Esophagus mucosa (tissue), 1 donor: ENCODE measurements at regions not wholly inside any gene's neighbourhood (a gene's known extent, or its start where the extent isn't known, plus 50 kb on each side); places are given as distances from the start of the nearest gene placed in this dataset.
"Not testable (repeated sequence)": the region's sequence is repeated elsewhere in the genome, so short reads cannot be mapped to it uniquely, and the experiment has no call there.

Experiments
- ATAC-seq: fragments of 200-7000 bp; cut with Tn5 transposase; one replicate; pipeline ENCODE4 v1.9.1; 2020
- donor health status: DM: yes; HTN: yes; CAD: no.

DNA sequence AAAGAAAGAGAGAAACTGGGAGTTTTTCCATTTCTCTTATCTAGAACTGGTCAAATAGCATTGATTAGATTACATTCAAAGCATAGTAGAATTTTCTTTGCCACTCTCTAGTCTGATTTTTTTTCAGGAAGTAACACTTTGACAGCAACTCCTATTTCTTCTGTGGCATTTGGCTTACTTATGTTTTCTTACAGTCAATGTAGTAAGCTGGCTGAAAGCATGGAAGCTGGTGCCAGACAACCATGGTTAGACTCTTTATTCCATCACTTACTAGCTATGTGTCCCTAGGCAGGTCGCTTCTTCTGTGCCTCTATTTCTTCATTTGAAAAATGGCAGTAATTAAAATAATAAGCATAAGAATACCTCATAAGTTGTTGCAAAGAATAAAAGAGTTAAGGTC lies 54.2 kb upstream of the OPRM1 start:
- ATAC-seq, result no peak

DNA sequence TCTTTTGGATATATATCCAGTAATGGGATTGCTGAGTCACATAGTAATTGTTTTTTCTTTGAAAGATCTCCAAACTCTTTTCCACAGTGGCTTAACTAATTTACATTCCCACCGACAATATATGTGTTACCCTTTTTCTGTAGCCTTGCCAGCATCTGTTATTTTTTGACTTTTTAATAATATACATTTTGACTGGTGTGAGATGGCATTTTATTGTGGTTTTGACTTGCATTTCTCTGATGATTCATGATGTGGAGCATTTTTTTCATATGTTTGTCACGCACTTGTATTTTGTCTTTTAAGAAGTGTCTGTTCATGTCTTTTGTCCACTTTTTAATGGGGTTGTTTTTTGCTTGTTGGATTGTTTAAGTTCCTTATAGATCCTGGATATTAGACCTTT lies 58.9 kb upstream of the OPRM1 start:
- no peak for ATAC-seq

DNA sequence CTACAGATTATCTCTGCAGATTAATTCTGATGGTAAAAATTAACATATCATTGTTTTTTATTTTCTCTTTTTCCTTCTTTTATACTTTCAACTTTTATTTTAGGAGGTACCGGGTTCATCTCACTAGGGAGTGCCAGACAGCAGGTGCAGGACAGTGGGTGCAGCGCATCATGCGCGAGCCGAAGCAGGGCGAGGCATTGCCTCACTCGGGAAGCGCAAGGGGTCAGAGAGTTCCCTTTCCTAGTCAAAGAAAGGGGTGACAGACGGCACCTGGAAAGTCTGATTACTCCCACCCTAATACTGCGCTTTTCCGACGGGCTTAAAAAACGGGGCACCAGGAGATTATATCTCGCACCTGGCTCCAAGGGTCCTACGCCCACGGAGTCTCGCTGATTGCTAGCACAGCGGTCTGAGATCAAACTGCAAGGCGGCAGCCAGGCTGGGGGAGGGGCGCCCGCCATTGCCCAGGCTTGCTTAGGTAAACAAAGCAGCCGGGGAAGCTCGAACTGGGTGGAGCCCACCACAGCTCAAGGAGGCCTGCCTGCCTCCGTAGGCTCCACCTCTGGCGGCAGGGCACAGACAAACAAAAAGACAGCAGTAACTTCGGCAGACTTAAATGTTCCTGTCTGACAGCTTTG lies 60.0 kb upstream of the OPRM1 start:
- not testable (repeated sequence) for ATAC-seq

DNA sequence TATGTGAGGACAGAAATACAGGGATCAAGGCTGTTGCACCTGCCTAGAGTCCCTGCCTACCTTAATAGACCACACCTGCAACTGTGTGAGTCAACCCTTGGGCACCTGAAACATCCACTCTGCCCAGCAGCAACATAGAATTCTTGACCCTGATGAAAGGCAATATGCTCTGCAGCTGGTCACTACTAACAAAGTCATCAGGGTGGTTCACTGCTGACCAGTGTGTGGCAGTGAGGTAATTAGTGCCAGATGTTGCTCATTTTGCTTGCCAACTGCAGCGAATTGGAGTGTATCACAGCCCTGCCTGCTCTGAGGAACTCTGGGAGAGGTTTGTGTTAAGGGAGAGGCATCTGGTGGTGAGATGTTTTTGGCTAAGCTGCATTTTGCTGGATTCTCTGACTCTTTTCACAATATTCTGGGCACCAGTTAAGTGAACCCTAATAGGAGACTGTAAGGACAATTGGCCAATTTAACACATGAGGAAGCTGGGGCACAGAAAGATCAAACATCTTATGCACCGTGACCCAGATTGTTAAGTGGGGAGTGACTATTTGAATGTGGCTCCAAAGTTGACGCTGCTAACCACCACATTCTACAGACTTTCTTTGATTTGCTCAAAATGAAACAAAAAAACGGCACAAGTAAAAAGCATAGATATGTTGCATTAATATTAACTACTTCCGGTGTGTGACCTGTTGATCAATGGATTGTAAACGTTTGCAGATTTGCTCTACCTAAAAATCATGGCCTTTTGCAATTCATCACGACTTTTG lies 61.9 kb upstream of the OPRM1 start:
- no peak for ATAC-seq

DNA sequence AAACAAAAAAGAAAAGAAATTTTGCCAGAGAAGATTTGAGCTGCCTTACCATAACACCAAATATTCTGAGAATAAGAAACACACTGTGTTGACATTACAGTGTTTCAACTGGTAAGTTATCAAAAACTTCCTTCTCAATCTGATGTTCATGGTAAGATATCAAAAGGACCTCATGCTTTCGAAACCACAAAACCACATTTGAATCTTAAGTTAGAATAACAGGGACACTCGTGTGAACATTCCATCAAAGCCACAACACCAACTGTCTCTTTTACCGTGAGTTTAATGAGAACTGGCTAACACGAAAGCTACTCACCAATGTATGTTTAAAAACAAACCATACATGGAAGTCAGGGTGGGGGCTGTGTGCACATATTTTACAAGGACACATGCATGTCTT lies 73.0 kb upstream of the OPRM1 start:
- no peak for ATAC-seq

DNA sequence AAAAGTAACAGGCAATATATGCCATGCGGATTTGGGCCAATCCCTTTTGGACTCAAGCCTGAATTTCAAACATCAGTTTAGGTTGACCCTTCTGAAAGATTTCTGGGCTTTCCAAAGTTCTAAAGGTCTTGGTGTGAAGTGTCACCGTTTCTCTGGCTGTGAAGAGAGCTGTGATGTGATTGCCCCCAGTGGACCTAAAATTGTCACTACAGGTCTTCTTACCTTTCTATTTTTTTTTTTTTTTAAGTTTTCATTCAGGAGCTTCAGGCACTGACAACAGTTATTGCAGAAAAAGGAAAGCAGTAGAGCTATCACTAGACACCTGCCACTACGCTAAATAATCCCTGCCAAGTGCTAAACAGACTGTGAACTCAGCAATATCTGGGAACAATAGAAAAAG lies 75.7 kb upstream of the OPRM1 start:
- ATAC-seq, result no peak

DNA sequence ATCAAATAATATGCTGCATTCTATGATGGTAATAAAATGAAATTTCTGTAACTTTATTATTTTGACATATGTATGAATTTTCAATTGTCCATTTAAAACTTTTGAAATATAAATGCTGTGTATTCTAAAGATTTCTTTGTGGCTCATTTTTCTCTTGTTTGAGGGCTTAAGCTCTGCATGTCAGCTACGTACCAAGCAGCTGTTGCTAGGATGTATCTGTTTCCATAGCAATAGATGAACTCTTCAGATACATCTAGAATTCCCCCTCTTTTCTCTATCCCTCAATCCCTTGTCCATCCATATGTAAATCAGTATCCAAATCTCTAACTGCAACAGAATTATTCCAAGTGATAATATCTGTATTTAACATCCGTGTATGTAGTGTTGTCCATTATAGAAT lies 76.5 kb upstream of the OPRM1 start:
- no peak for ATAC-seq

DNA sequence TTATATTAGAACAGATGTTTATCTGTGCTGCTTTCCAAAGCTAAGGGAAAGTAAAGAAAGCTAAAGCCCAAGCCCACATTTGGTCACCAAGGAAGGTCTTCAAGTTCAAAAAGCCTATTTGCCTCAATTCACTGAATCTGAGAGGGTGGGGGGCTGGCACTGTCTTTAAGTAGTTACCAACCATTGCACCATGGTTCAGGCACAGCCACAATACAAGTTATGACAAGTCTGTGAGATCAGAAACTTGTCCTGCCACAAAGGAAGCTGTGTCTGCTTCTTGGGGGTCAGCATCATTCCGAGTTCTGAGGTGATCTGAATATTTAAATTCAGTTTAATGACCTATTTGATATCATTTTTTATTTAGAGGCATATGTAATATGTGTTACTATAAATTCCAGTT lies 78.3 kb upstream of the OPRM1 start:
- no peak for ATAC-seq

DNA sequence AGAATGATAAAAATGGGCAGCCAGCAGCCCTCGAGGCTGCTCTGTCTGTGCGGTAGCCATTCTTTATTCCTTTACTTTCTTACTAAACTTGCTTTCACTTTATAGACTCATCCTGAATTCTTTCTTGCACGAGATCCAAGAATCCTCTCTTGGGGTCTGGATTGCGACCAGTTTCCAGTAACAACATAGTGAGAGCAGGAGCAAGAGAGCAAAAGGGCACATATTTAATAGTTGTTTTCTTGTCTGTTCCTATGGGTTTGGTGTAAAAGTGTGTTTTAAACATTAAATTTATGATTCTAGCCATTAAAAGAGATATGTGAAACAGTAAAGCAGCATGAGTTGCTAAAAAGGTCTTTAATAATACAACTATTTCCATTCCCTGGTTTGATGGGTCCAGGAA lies 78.8 kb upstream of the OPRM1 start:
- ATAC-seq, result no peak

DNA sequence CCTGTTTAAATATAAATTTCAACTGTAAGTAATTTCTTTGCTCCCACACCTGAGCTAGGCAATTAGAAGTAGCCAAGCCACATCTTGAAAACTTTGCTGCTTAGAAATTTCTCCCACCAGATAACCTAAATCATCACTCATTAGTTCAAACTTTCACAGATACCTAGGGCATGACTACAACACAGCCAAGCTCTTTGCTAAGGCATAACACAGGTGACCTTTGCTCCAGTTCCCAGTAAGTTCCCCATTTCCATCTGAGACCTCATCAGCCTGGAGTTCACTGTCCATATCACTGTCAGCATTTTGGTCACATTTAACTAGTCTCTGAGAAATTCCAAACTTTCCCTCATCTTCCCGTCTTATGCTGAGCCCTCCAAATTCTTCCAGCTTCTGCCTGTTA lies 79.8 kb upstream of the OPRM1 start:
- no peak for ATAC-seq

DNA sequence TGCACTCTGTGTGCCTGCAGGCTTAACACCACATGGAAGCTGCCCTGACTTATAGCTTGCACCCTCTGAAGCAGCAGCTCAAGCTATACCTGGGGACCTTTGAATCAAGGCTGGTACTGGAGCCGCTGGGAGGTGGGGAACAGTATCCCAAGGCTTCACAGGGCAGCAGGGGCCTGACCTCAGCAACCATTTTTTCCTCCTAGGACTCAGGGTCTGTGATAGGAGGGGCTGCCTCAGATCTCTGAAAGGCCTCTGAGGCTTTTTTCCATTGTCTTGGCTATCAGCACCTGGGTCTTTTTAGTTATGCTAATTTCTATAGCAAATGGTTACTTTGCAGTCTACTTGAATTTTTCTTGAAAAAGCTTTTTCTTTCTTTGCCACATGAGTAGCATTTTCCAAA lies 80.2 kb upstream of the OPRM1 start:
- ATAC-seq, result no peak

DNA sequence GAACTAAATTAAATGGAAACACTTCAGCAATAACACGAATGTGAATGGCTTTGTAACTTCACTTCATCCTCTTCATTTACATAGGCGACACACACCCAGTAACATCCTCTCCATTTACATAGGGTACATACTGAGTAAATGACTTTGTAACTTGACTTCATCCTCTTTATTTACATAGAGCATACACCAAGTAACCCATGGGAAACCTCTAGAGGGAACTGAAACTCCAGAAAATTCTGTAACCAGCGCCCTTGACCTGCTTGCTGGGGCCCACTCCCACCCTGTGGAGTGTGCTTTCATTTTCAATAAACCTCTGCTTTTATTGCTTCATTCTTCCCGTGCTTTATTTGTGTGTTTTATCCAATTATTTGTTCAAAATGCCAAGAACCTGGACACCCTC lies 81.6 kb upstream of the OPRM1 start:
- ATAC-seq, result no peak

DNA sequence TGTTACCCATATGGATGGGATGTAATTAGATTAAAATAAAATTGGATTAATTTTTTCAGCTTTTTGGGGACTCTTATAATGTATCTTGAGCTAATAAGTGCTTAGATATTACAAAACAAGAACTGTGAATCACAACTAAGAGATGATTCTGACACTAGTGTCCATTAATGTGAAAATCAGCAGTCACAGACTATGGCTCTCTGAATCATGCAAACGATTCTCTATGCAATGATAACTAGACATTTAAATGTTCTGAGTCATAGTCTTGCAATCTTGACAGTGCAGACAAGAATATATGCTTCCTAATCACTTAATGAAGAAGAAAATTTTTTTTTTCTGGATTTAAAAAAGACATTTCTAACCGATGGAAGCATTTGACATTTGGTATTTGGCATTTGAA lies 82.2 kb upstream of the OPRM1 start:
- no peak for ATAC-seq

DNA sequence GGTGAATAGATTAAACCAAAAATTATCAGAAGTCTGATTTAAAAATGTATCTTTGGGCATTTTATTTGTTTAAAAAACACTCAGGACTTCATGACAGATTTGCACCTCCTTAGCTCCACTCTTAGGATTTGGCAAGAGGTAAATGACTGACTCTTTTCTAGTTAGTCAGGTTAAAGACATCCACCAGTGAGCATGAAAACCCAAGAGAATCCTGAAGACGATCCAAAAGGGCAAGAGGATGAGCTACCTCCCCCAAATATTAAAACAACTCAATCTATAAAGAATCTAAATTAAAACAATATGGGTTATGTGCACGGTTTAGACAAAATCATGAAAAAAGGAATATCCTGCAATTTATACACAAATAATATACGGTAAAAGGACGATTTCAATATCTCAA lies 89.4 kb upstream of the OPRM1 start:
- no peak for ATAC-seq

DNA sequence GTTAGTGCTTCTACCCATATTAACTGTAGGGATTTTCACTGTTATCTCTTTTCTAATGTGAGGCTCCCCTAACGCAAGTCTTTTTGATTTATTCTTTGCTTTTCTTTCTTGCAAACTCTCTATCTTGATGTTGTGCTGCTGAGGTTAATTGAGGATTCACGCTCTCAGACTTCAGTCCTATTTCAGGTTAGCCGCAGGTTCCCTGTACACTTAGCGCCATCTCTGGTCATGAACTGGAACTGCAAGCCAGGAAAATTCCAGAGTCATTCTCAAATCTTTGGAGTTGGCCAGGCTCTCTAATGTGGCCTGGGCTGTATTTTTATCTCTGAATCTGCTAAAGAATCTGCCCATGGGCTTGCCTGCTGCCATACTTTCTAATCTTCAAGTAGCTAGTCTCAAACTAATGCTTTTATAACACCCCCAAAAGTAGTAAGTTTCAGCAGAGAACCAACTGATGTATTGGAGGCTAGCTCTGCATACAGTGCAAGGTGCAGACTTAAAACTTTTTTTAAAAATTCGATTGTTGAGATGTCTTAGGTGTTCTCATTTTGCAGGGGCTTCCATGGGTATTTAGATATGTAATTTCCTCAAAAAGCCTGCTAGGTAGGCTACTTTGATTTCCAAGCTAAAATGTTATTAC lies 91.1 kb upstream of the OPRM1 start:
- ATAC-seq, result no peak

DNA sequence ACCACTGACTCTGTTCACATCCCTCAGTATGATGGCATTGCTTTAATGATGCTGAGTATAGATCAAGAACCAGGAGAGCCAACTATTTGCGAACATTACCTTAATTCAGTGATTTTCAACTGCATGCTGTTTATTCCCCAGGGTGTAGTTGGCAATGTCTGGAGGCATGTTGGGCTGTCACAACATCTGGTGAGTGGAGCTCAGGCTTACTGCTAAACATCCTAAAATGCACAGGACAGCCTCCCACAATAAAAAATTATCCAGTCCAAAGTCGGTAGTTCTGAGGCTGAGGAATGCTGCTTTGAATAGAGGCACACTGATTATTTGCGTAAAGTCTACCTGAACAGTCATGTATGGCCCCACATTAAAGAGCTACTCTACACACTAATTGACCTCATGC lies 94.8 kb upstream of the OPRM1 start:
- no peak for ATAC-seq

DNA sequence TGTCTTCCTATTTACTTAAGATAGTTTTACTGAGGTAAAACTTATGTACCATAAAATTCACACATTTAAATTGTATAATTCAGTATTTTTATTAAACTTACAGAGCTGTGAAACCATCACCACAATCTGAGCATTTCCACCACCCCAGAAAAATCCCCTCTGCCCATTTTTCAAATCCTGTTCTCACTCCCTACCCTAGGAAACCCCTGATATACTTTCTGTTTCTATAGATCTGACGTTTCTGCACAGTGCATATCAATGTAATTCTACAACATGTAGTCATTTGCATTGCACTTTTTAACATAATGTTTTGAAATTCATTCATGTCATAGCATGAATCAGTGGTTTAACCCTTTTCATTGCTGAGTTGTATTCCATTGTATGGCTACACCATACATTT lies 96.7 kb upstream of the OPRM1 start:
- ATAC-seq, result no peak

DNA sequence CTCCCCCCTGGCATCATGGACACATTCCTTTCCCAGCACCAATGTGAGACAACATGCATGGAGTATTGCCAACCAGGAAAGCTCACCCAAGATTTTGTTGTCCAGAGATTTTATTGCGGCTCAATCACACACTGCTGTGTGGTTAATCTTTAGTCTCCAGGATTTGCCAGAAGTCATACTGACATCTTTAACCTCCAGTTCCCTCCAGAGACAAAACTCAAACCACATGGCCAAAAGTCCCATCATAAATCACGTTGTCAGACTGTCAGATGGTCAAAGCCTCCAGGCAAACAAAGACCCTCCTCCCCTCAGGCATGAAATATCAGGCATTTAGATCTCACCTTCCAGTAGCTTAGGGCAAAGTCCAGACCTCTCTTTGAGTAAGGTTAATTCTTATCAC lies 97.3 kb upstream of the OPRM1 start:
- no peak for ATAC-seq

DNA sequence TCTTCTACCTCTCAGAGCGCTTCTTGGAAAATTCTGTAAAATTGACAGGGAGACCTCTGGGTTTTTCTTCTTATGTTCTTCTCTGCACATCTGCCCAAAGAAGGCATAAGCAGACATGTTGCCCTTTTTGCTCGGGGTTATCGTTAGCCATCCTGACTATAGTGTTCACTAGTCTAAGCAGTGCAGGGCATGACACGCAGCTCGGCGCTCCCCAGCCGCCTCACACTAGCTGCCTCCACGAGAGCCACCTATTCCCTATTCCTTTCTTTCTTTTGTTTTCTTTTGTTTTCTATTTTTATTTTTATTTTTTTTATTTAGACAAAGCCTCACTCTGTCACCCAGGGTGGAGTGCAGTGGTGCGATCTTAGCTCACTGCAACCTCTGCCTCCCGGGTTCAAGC lies 100.2 kb upstream of the OPRM1 start:
- ATAC-seq, result no peak

DNA sequence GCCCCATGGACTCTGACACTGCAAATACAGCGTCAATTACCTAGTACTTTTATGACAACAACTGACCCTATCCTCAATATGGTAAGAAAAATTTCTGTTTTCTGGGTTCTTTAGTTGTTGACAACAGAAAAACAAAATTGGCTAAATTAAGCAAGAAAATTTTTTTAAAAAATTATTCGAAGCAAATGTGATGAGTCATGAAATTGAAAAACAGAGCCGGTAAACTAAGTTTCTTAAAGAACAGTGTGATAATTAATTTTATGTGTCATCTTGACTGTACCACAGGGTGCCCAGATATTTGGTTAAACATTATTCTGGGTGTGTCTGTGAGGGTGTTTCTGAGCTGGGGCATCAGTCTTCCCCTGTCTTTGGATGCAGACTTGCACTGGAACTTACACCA lies 107.6 kb upstream of the OPRM1 start:
- no peak for ATAC-seq

DNA sequence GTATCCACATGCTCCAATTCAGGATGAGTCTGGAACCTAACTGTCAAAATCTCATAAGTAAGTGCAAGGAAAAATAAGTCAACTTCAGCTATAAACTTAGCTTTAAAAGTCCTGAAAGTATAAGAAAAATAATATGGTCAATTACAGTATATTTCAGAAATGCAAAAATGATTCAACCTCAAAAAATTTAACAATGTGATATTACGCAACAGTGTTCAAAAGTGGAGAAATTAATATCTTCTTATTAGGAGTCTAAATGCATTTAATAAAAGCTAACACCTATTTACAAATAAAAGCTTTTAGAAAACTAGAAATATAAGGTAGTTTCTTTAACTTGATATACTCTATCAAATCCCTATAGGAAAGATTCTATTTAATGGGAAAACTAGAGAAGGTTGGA lies 111.2 kb upstream of the OPRM1 start:
- ATAC-seq, result no peak

DNA sequence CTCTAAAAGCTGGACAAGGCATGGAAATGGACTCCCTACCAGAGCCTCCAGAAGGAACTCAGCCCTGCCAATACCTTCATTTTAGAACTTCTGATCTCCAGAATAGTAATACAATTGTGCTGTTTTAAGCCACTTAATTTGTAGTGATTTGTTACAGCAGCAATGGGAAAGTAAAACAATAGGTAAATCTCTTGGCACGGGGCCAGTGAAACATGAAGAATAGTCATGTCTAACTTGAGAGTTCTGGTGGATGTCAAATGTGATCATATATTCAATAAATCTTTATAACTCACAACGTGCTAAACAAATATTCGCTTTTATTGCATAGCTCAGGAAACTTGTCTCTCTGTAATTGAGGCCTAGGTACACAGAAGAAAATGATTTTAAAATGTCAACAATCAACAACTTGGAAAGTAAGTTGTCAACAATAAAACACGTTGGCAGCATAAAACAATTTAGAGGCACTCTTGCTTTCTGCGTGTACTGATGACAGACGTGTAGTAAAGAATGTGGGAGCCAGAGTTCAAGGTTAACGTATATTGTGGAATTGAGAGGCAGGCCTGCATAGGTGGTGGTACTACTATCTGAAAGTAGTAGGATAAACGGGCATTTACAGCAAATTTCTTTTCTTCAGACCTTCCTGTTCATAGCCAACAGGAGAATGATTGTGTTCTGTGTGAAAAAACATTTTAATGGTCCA lies 140.5 kb upstream of the OPRM1 start:
- no peak for ATAC-seq

DNA sequence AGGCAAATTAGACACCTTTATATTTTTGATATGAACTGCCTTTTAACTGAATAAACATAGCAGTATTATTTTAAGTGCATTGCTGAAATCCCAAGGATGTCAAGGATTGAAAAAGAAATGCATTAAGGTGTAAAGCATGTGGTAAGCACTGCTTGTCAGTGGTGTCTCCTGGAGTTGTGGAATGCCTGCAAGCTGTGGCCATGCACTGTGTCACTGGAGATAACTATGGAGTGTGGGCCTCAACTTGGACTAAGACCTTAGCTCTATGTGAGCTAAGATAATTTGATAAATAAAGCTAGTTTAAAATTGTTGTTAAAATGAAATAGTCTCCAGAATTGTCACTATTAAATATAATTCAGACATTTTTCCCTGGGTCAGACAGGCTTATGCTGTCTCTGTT lies 156.6 kb upstream of the OPRM1 start:
- ATAC-seq, result no peak

DNA sequence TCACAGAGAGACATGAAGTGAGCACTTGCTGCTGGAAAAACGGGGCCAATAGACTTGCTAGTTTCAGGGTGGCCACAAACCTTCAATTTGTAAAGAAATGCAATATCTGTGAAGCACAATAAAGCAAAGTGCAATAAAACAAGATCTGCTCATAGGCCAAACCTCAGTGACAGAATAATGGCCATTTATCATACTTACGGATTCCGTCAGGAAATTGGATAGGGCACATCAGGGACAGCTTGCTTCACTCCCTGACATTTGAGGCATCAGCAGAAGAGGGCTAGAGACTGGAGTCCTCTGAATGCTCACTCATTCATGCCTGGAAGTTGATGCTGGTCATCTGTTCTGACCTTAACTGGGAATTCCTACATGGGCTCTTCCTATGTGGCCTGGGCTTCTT lies 165.5 kb upstream of the OPRM1 start:
- ATAC-seq, result no peak
